GM12878 (cell line): ENCODE measurements at regions not wholly inside any gene's neighbourhood (a gene's known extent, or its start where the extent isn't known, plus 50 kb on each side); places are given as distances from the start of the nearest gene placed in this dataset.

ENCODE experiments used
- ATAC-seq: fragments of 200-7000 bp; cut with Tn5 transposase; 3 replicates; pipeline ENCODE4 v1.9.1; 2020; ENCODE audit warnings: mild to moderate bottlenecking, moderate library complexity
- BruUV-seq: library from RNA; stranded (reverse); fragments of 400-500 nt; replicated peaks from 2 replicates; lab custom pipeline; 2021; lab: Mats Ljungman, UMichigan
- CTCF ChIA-PET: fragments of 300-600 bp; sonication (Branson Sonifier 250); formaldehyde crosslinking; extraction: SDS; loops from one replicate; lab custom pipeline; 2021; ENCODE audit warnings: inconsistent platforms; lab: Yijun Ruan, JAX
- POLR2A ChIA-PET: fragments of 350-600 bp; formaldehyde crosslinking; extraction: SDS; loops from one replicate; lab custom pipeline; 2021; ENCODE audit warnings: inconsistent platforms; lab: Charles Lee
- RAD21 ChIA-PET: fragments of 300-600 bp; sonication (Branson Sonifier 250); formaldehyde crosslinking; loops from one replicate; lab custom pipeline; 2023; ENCODE audit warnings: antibody characterized with exemption; ENCODE audit not compliant: unreplicated experiment; lab: Charles Lee
- SMC1A ChIA-PET: fragments of 300-600 bp; sonication (Branson Sonifier 250); formaldehyde crosslinking; loops from one replicate; lab custom pipeline; 2023; ENCODE audit not compliant: unreplicated experiment, uncharacterized antibody; lab: Charles Lee
- DNase-seq: peaks from one replicate; pipeline ENCODE4 v3.0.0-alpha.2; 2011; ENCODE audit warnings: low read depth, low spot score
- FAIRE-seq: peaks from 3 replicates; lab custom pipeline; 2011; peaks lifted over from hg19 to GRCh38; lab: Jason Lieb, UNC
- H2AFZ ChIP-seq: 2 replicates; pipeline ENCODE4 v1.6.0; 2011; ENCODE audit warnings: low read depth, low read length, control low read depth; ENCODE audit not compliant: control insufficient read depth
- H3K27ac ChIP-seq: 2 replicates; pipeline ENCODE4 v1.5.1; 2011; ENCODE audit warnings: control low read depth; ENCODE audit not compliant: control insufficient read depth, insufficient read depth
- H3K27me3 ChIP-seq, 2 experiments: replicated peaks in 1 of 2; 2 replicates each; pipeline versions ENCODE4 v1.6.0 to v1.6.1; 2011; ENCODE audit warnings: low read length in 1 of 2; ENCODE audit not compliant: control insufficient read depth in 2 of 2, insufficient read depth in 2 of 2
- H3K36me3 ChIP-seq, 2 experiments: 2 replicates each; pipeline ENCODE4 v1.5.1; 2011; ENCODE audit warnings: low read length in 1 of 2; ENCODE audit not compliant: control insufficient read depth in 2 of 2, insufficient read depth in 2 of 2
- H3K4me1 ChIP-seq: 2 replicates; pipeline ENCODE4 v1.6.1; 2011; ENCODE audit warnings: mild to moderate bottlenecking, low read length, moderate library complexity, mixed read lengths; ENCODE audit not compliant: control insufficient read depth, insufficient read depth
- H3K4me2 ChIP-seq: 2 replicates; pipeline ENCODE4 v1.6.0; 2011; ENCODE audit warnings: control low read depth; ENCODE audit not compliant: control insufficient read depth, insufficient read depth
- H3K4me3 ChIP-seq: fragments of 200-600 bp; sonication (generic); 2 replicates; pipeline ENCODE4 v1.5.1; 2016
- H3K79me2 ChIP-seq: 2 replicates; pipeline ENCODE4 v1.6.0; 2011; ENCODE audit warnings: low read length; ENCODE audit not compliant: control insufficient read depth, insufficient read depth
- H3K9ac ChIP-seq: 2 replicates; pipeline ENCODE4 v1.8.0; 2011; ENCODE audit warnings: low read length, control low read depth, mixed read lengths; ENCODE audit not compliant: control insufficient read depth, insufficient read depth
- H3K9me3 ChIP-seq: replicated peaks from 3 replicates; pipeline ENCODE4 v1.5.1; 2011; ENCODE audit warnings: mild to moderate bottlenecking, low read length; ENCODE audit not compliant: control insufficient read depth, insufficient read depth
- H4K20me1 ChIP-seq: 2 replicates; pipeline ENCODE4 v1.6.0; 2011; ENCODE audit not compliant: control insufficient read depth, insufficient read depth
- ATF7 ChIP-seq: fragments of 450-650 bp; IDR thresholded peaks from 2 replicates; pipeline ENCODE4 v1.6.1; 2016; ENCODE audit warnings: low read depth, mild to moderate bottlenecking
- CREM ChIP-seq: IDR thresholded peaks from 2 replicates; pipeline ENCODE4 v1.6.1; 2014; ENCODE audit warnings: antibody characterized with exemption, low read depth
- NFYB ChIP-seq: IDR thresholded peaks from 2 replicates; pipeline ENCODE4 v1.6.1; 2011; ENCODE audit warnings: low read depth, mild to moderate bottlenecking, low read length, improper control_type of control experiment, moderate library complexity; ENCODE audit not compliant: insufficient read depth
- PBX3 ChIP-seq: IDR thresholded peaks from 2 replicates; pipeline ENCODE4 v1.6.1; 2011; ENCODE audit warnings: mild to moderate bottlenecking, low read depth, low read length, moderate library complexity; ENCODE audit not compliant: insufficient replicate concordance
- RUNX3 ChIP-seq: IDR thresholded peaks from 2 replicates; pipeline ENCODE4 v1.6.1; 2012; ENCODE audit warnings: low read length, inconsistent platforms
- ZNF217 ChIP-seq: fragments of 450-650 bp; IDR thresholded peaks from 2 replicates; pipeline ENCODE4 v1.6.1; 2017; ENCODE audit warnings: antibody characterized with exemption, mild to moderate bottlenecking
- ZNF384 ChIP-seq: IDR thresholded peaks from 2 replicates; pipeline ENCODE4 v1.6.1; 2012; ENCODE audit warnings: low read depth, mild to moderate bottlenecking, low read length, improper control_type of control experiment, borderline replicate concordance
- WGBS: methylation state at CpG from one replicate; pipeline ENCODE4 v1.1.6; 2016; ENCODE audit warnings: low lambda C conversion rate; ENCODE audit not compliant: insufficient replicate concordance, insufficient coverage; ENCODE audit errors: missing lambda C conversion rate; 5-methylcytosine and 5-hydroxymethylcytosine counted together
- in situ Hi-C: fragments of 300-500 bp; cut with MboI; formaldehyde crosslinking; loops from 9 replicates; pipeline ENCODE4 v1.14.3; 2018; ENCODE audit warnings: mixed read lengths
- intact Hi-C: fragments of 100-400 bp; cut with micrococcal nuclease; formaldehyde crosslinking; loops from one replicate; pipeline ENCODE4 v1.14.2; 2022; ENCODE audit not compliant: unreplicated experiment
- TF ChIP-seq, protein P1 (sequence below): IDR thresholded peaks from 2 replicates; pipeline ENCODE4 v1.6.1; 2012; ENCODE audit warnings: low read length, inconsistent platforms
- TF ChIP-seq, protein P2 (sequence below): fragments of 450-650 bp; IDR thresholded peaks from 2 replicates; pipeline ENCODE4 v1.6.1; 2016; ENCODE audit warnings: mild to moderate bottlenecking

DNA sequence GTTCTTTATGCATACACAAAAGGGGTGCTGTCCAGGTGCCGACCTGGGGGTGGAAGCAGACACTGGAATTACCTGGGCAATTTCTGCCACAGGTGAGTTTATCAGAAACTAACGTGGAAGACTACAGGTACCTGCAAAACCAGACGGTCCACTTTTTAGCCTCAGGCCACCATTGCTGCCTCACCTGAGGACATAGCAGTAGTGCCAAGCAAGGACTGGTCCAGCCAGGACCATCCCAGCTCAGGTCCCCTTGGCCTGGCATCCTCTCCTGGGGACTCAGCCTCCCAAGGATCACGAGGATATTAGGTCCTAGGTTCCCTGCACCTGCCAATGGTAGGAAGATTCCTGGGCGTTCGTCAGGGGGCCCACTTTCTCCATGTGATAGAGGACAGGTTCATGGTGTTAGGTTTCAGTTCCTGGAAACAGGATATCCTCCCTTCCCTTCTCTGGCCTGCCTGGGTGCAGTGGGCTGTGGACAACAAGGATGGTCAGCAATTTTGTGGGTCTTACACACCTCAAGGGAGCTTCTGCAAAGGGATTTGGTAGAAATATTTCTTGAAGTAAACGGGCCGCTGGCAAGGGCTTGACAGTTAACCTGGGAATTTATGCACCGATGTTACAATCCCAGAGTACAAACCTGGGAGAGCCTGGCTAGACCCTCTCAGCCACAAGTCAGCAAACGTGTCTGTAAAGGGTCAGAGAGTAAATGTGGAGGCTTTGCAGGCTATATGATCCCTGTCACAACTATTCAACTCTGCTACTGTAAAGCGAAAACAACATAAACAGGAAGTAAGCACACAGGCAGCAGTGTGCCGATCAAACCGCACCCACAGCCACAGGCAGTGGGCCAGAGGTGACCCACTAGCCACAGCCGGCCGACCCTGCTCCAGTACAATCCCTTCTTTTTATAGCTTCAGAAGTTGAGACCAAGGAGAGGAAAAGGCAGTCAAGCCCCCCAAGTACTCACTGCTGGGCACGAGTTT lies 71.4 kb upstream of the RAB4A start:
- Histone ChIP-seq H3K4me1 (no peaks in the 10 kb centered on the region), H3K36me3 (no peaks in the 10 kb centered on the region), H3K9me3 (no peaks in the 10 kb centered on the region), H3K9ac (no peak overlapping the region), H3K27ac (no peak overlapping the region), H2AFZ (peak overlapping the region; percentile 53), H3K4me2 (peak overlapping the region; percentile 47; the same call in 1 of the 2 replicates), H3K79me2 (no peaks in the 10 kb centered on the region), H3K4me3 (no peak overlapping the region; the same call in 1 of the 2 replicates), H4K20me1 (no peaks in the 10 kb centered on the region), H3K27me3 (no peaks in the 10 kb centered on the region; a peak in 1 of 4 replicates)
- DNase-seq (no peak), FAIRE-seq (no peak), ATAC-seq (peak; percentile 42; the same call in 1 of the 3 replicates)
- ChIA-PET SMC1A (no interaction called here), POLR2A (no interaction called here), RAD21 (no interaction called here), CTCF (interaction anchor here (0.7 kb wide), 1 partner anchor 345 kb away, joined by 3 read pairs; no protein-coding TSS in a partner anchor)
- in situ Hi-C loops, result no loop called here
- intact Hi-C loops, result no loop called here
- no TSS peak for BruUV-seq
- 24% methylated on average over 16 of the region's 16 CpGs for WGBS
- TF ChIP-seq RUNX3 (peak; percentile 67), ZNF217 (no peak), ZNF384 (no peak)

- Histone ChIP-seq H3K36me3 (no peaks in the 10 kb centered on the region), H4K20me1 (no peaks in the 10 kb centered on the region), H3K27me3 (peaks cover 2 to 3% of the 10 kb centered on the region in 2 experiments; a peak in 2 of 4 replicates), H2AFZ (no peak overlapping the region), H3K4me1 (no peaks in the 10 kb centered on the region), H3K9ac (no peak overlapping the region), H3K4me3 (no peak overlapping the region), H3K9me3 (no peaks in the 10 kb centered on the region), H3K4me2 (no peak overlapping the region), H3K27ac (no peak overlapping the region), H3K79me2 (no peaks in the 10 kb centered on the region)
- ChIA-PET RAD21 (no interaction called here), POLR2A (no interaction called here), CTCF (interaction anchor here (0.5 to 2.0 kb wide), 2 partner anchors 24 to 288 kb away, joined by 3 to 5 read pairs; no protein-coding TSS in a partner anchor), SMC1A (no interaction called here)
- in situ Hi-C loops (no loop called here), intact Hi-C loops (no loop called here)
- FAIRE-seq (no peak), ATAC-seq (no peak), DNase-seq (no peak)
- WGBS, result 26% methylated on average over 5 of the region's 5 CpGs
- TF ChIP-seq CREM, result no peak
- TF ChIP-seq PBX3, result peak; percentile 83
- peak; percentile 39; the same call in 1 of the 2 replicates for TF ChIP-seq NFYB
- TF ChIP-seq ATF7, result peak; percentile 36; the same call in 1 of the 2 replicates
- TF ChIP-seq, protein P1, sequence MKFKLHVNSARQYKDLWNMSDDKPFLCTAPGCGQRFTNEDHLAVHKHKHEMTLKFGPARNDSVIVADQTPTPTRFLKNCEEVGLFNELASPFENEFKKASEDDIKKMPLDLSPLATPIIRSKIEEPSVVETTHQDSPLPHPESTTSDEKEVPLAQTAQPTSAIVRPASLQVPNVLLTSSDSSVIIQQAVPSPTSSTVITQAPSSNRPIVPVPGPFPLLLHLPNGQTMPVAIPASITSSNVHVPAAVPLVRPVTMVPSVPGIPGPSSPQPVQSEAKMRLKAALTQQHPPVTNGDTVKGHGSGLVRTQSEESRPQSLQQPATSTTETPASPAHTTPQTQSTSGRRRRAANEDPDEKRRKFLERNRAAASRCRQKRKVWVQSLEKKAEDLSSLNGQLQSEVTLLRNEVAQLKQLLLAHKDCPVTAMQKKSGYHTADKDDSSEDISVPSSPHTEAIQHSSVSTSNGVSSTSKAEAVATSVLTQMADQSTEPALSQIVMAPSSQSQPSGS, result peak; percentile 77
- TF ChIP-seq, protein P2, sequence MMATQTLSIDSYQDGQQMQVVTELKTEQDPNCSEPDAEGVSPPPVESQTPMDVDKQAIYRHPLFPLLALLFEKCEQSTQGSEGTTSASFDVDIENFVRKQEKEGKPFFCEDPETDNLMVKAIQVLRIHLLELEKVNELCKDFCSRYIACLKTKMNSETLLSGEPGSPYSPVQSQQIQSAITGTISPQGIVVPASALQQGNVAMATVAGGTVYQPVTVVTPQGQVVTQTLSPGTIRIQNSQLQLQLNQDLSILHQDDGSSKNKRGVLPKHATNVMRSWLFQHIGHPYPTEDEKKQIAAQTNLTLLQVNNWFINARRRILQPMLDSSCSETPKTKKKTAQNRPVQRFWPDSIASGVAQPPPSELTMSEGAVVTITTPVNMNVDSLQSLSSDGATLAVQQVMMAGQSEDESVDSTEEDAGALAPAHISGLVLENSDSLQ, result peak; percentile 88
- BruUV-seq, result no TSS peak
Observed at GRCh38 chr1:229203030-229203751, 67.7 kb upstream of the RAB4A start.
